ENCODE measurements at regions not wholly inside any gene's neighbourhood (a gene's known extent, or its start where the extent isn't known, plus 50 kb on each side); places are given as distances from the start of the nearest gene placed in this dataset.
A peak's percentile ranks its signal among the peaks of the same experiment; 100 is the strongest.

DNA sequence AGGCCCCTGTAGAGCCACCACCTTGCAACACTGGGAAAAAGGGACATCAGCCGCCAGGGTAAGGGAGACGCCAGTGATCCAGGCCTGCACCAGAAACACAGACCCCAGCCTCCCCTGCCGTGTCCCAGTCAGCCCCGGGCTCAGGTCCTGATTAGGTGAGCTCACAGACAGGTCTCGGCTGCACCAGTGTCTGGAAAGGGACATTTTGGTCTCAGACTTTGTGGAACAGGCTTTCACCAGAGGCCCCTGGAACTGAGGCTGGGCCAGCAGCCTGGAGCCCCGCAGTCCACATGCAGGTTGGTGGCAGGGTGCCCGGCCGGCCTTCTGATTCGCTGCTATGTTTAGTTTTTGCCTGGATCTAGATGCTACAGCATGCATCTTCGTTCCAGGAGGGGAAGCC is 369.0 kb upstream of the IRX4 start:
- no peaks in the 10 kb centered on the region for H3K4me1 ChIP-seq
- no peaks in the 10 kb centered on the region for H3K27me3 ChIP-seq
- H3K27ac ChIP-seq, result no peak overlapping the region
- TF ChIP-seq CTCF (IDR thresholded peaks at IDR 0.05), result no peak
- ATAC-seq, result no peak
- no peaks in the 10 kb centered on the region for H3K9me3 ChIP-seq
- intact Hi-C loops (cut with DNase I), result no loop called here
- H3K36me3 ChIP-seq, result no peaks in the 10 kb centered on the region
- H3K4me3 ChIP-seq, result no peak overlapping the region
- peak; percentile 51 for DNase-seq

DNA sequence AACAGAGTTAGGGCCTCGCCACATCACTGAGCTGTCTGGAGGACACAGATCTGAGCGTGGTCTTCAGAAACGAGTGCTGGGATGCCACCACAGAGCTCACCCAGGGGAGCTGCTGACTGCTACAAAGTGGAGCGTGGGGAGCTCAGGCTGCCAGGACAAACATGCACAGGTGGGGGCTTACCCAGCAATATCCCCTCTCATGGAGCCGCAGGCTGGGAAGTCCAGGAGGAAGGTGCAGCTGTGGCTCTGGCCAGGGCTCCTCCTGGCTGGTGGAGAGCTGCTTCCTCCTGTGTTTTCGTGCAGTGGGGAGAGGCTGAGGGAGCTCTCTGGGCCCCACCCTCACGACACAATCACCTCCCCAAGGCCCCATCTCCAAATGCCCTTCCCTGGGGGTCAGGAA is 368.6 kb upstream of the IRX4 start:
- no peaks in the 10 kb centered on the region for H3K9me3 ChIP-seq

DNA sequence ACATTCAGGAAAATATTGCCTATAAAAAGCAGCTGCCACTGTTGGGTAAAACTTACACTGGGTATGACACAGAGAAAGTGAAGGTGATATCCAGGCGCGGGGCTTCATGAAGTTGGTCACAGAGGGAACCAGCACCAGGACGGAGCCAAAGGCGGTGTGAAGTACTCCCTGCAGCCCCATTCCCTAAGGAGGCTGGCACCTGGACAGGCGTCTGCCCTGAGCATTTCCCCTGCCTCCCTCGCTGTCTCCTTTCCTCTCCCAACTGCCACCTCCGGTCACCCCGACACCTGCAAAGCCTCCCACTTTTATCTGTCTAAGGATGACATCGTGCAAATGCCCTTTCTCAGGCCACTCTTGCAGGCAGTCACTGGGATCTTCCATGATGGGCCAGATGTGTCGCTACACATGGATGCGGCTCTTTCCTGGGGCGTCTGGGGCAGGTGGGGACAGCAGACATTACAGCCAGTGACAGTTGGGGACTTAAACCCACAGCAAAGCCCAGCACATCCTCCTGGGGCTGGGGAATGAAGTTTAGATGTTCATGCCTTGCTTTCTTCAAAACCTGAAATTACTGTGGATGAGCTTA is 367.7 kb upstream of the IRX4 start:
- Histone ChIP-seq H3K27ac (no peak overlapping the region), H3K4me1 (no peaks in the 10 kb centered on the region), H3K27me3 (no peaks in the 10 kb centered on the region), H3K4me3 (no peak overlapping the region), H3K9me3 (no peaks in the 10 kb centered on the region), H3K36me3 (no peaks in the 10 kb centered on the region)
- intact Hi-C loops (cut with DNase I), result no loop called here
- ATAC-seq (no peak), DNase-seq (peak; percentile 44)
- no peak for TF ChIP-seq CTCF (IDR thresholded peaks at IDR 0.05)

More for the DNA sequence above, 368.6 kb upstream of the IRX4 start:
- intact Hi-C loops (cut with DNase I), result no loop called here
- no peaks in the 10 kb centered on the region for H3K36me3 ChIP-seq
- TF ChIP-seq CTCF (IDR thresholded peaks at IDR 0.05), result no peak
- H3K4me3 ChIP-seq, result no peak overlapping the region
- peak; percentile 33 for DNase-seq
- H3K4me1 ChIP-seq, result no peaks in the 10 kb centered on the region
- H3K27ac ChIP-seq, result no peak overlapping the region
- ATAC-seq, result peak; percentile 18
- no peaks in the 10 kb centered on the region for H3K27me3 ChIP-seq

GRCh38 chr5:2249442-2249841 is 366.7 kb upstream of the IRX4 start:
- no peak for TF ChIP-seq CTCF (IDR thresholded peaks at IDR 0.05)
- intact Hi-C loops (cut with DNase I), result no loop called here
- no peaks in the 10 kb centered on the region for H3K27me3 ChIP-seq

GRCh38 chr5:2249026-2249425 is 366.3 kb upstream of the IRX4 start:
- ATAC-seq, result no peak
- no peak overlapping the region for H3K4me3 ChIP-seq
- H3K27ac ChIP-seq, result no peak overlapping the region
- H3K27me3 ChIP-seq, result no peaks in the 10 kb centered on the region
- H3K4me1 ChIP-seq, result no peaks in the 10 kb centered on the region
- no peaks in the 10 kb centered on the region for H3K36me3 ChIP-seq
- DNase-seq, result no peak
- no peak for TF ChIP-seq CTCF (IDR thresholded peaks at IDR 0.05)
- no peaks in the 10 kb centered on the region for H3K9me3 ChIP-seq
- intact Hi-C loops (cut with DNase I), result no loop called here

More at GRCh38 chr5:2249442-2249841, 366.7 kb upstream of the IRX4 start:
- Histone ChIP-seq H3K4me1 (no peaks in the 10 kb centered on the region), H3K36me3 (no peaks in the 10 kb centered on the region), H3K4me3 (no peak overlapping the region), H3K9me3 (no peaks in the 10 kb centered on the region), H3K27ac (no peak overlapping the region)
- peak; percentile 49 for DNase-seq
- no peak for ATAC-seq

GRCh38 chr5:2242539-2242938 is 359.8 kb upstream of the IRX4 start:
- Histone ChIP-seq H3K36me3 (no peaks in the 10 kb centered on the region), H3K9me3 (no peaks in the 10 kb centered on the region), H3K27ac (no peak overlapping the region), H3K4me1 (no peaks in the 10 kb centered on the region), H3K4me3 (no peak overlapping the region), H3K27me3 (no peaks in the 10 kb centered on the region)
- no peak for TF ChIP-seq CTCF (IDR thresholded peaks at IDR 0.05)
- DNase-seq, result no peak
- no peak for ATAC-seq
- intact Hi-C loops (cut with DNase I), result no loop called here

All from upper lobe of right lung (tissue), 1 donor.